Activated CD4-positive, alpha-beta T cell treated with anti-CD3 and anti-CD28 coated beads for 36 hours (primary cell): ENCODE measurements at regions not wholly inside any gene's neighbourhood (a gene's known extent, or its start where the extent isn't known, plus 50 kb on each side); places are given as distances from the start of the nearest gene placed in this dataset.
"Not testable (repeated sequence)": the region's sequence is repeated elsewhere in the genome, so short reads cannot be mapped to it uniquely, and the experiment has no call there.

ENCODE experiments used
- ATAC-seq: fragments of 200-7000 bp; cut with Tn5 transposase; one replicate; pipeline ENCODE4 v1.10.0; 2021; ENCODE audit warnings: mild to moderate bottlenecking, moderate library complexity
- CTCF ChIA-PET: fragments of 350-600 bp; sonication (Branson Sonifier 250); formaldehyde crosslinking; loops from one replicate; lab custom pipeline; 2021; ENCODE audit warnings: antibody characterized with exemption; lab: Charles Lee
- POLR2A ChIA-PET: fragments of 350-600 bp; sonication (Branson Sonifier 250); formaldehyde crosslinking; loops from one replicate; lab custom pipeline; 2021; ENCODE audit warnings: antibody characterized with exemption, inconsistent platforms; lab: Charles Lee
- DNase-seq: peaks from one replicate; pipeline ENCODE4 v3.0.0-alpha.2; 2020
- H3K27ac Mint-ChIP-seq: one replicate; pipeline ENCODE4 v1.8.0; 2021; ENCODE audit warnings: mixed read lengths
- H3K27me3 Mint-ChIP-seq: one replicate; pipeline ENCODE4 v1.8.0; 2021; ENCODE audit warnings: mixed read lengths
- H3K36me3 Mint-ChIP-seq: one replicate; pipeline ENCODE4 v1.8.0; 2021; ENCODE audit warnings: low read depth, mixed read lengths
- H3K4me1 Mint-ChIP-seq: one replicate; pipeline ENCODE4 v1.8.0; 2021; ENCODE audit warnings: mixed read lengths
- H3K4me3 Mint-ChIP-seq: one replicate; pipeline ENCODE4 v1.8.0; 2021; ENCODE audit warnings: mild to moderate bottlenecking, moderate library complexity, mixed read lengths
- H3K9me3 Mint-ChIP-seq: one replicate; pipeline ENCODE4 v1.8.0; 2021; ENCODE audit warnings: low read depth, mixed read lengths
- intact Hi-C, 2 experiments: fragments of 100-400 bp; cut with DNase I in 1 of 2; cut with micrococcal nuclease in 1 of 2; formaldehyde crosslinking; loops; one replicate each; pipeline versions ENCODE4 v1.14.2 to v1.15.1; 2022 to 2024; cut with DNase I, micrococcal nuclease

GRCh38 chr2:160570376-160570775, 76.8 kb upstream of the RBMS1 start:
- ChIA-PET POLR2A (no interaction called here), CTCF (interaction anchor here (1.6 kb wide), 1 partner anchor 24 kb away, joined by 3 read pairs; no protein-coding TSS in a partner anchor)
- no peak for ATAC-seq
- no peaks in the 10 kb centered on the region for H3K27me3 Mint-ChIP-seq
- no peak for DNase-seq
- no peaks in the 10 kb centered on the region for H3K36me3 Mint-ChIP-seq
- no peak overlapping the region for H3K4me3 Mint-ChIP-seq
- intact Hi-C loops = no loop called here
- no peaks in the 10 kb centered on the region for H3K9me3 Mint-ChIP-seq
- no peak overlapping the region for H3K27ac Mint-ChIP-seq
- no peaks in the 10 kb centered on the region for H3K4me1 Mint-ChIP-seq

- Mint-ChIP-seq H3K4me3 (no peak overlapping the region), H3K9me3 (no peaks in the 10 kb centered on the region), H3K27me3 (no peaks in the 10 kb centered on the region), H3K4me1 (no peaks in the 10 kb centered on the region), H3K27ac (no peak overlapping the region), H3K36me3 (no peaks in the 10 kb centered on the region)
- ChIA-PET POLR2A (no interaction called here), CTCF (no interaction called here)
- intact Hi-C loops = no loop called here
- ATAC-seq (peak; percentile 64), DNase-seq (no peak)
Measured at GRCh38 chr2:160574468-160575140, 81.0 kb upstream of the RBMS1 start.

GRCh38 chr2:160575368-160575767, 81.8 kb upstream of the RBMS1 start:
- Mint-ChIP-seq H3K4me1 (no peaks in the 10 kb centered on the region), H3K4me3 (no peak overlapping the region), H3K9me3 (no peaks in the 10 kb centered on the region), H3K27me3 (no peaks in the 10 kb centered on the region), H3K27ac (no peak overlapping the region), H3K36me3 (no peaks in the 10 kb centered on the region)
- ATAC-seq (no peak), DNase-seq (no peak)
- intact Hi-C loops = no loop called here
- CTCF ChIA-PET = no interaction called here
- POLR2A ChIA-PET = interaction anchor here (0.6 kb wide), 1 partner anchor 100 kb away, joined by 3 read pairs; no protein-coding TSS in a partner anchor

- H3K27me3 Mint-ChIP-seq = no peaks in the 10 kb centered on the region
- intact Hi-C loops = no loop called here
- no peak overlapping the region for H3K4me3 Mint-ChIP-seq
- H3K9me3 Mint-ChIP-seq = no peaks in the 10 kb centered on the region
- no peaks in the 10 kb centered on the region for H3K36me3 Mint-ChIP-seq
- ATAC-seq = no peak
- ChIA-PET POLR2A (no interaction called here), CTCF (interaction anchor here (0.6 to 0.8 kb wide), 2 partner anchors 9 to 52 kb away, joined by 3 read pairs; no protein-coding TSS in a partner anchor)
- H3K4me1 Mint-ChIP-seq = no peaks in the 10 kb centered on the region
- H3K27ac Mint-ChIP-seq = no peak overlapping the region
- DNase-seq = peak; percentile 4
Measured at GRCh38 chr2:160576054-160576499, 82.5 kb upstream of the RBMS1 start.

- H3K27ac Mint-ChIP-seq, intact Hi-C loops, H3K36me3 Mint-ChIP-seq, DNase-seq, CTCF ChIA-PET, H3K4me3 Mint-ChIP-seq, ATAC-seq, H3K9me3 Mint-ChIP-seq, H3K27me3 Mint-ChIP-seq, H3K4me1 Mint-ChIP-seq: not testable (repeated sequence)
- POLR2A ChIA-PET = interaction anchor here (0.6 kb wide), 1 partner anchor 85 kb away, joined by 6 read pairs; no protein-coding TSS in a partner anchor
Measured at GRCh38 chr2:160577081-160577480, 83.5 kb upstream of the RBMS1 start.

GRCh38 chr2:160581035-160581434, 87.4 kb upstream of the RBMS1 start:
- H3K27ac Mint-ChIP-seq = no peak overlapping the region
- ATAC-seq = no peak
- no peaks in the 10 kb centered on the region for H3K9me3 Mint-ChIP-seq
- DNase-seq = no peak
- H3K27me3 Mint-ChIP-seq = no peaks in the 10 kb centered on the region
- CTCF ChIA-PET = interaction anchor here (0.6 to 1.0 kb wide), 2 partner anchors 162 to 167 kb away, joined by 3 to 5 read pairs; no protein-coding TSS in a partner anchor
- POLR2A ChIA-PET = no interaction called here
- intact Hi-C loops = no loop called here
- no peaks in the 10 kb centered on the region for H3K36me3 Mint-ChIP-seq
- peaks cover 6% of the 10 kb centered on the region for H3K4me1 Mint-ChIP-seq
- H3K4me3 Mint-ChIP-seq = no peak overlapping the region

- DNase-seq = peak; percentile 10
- CTCF ChIA-PET = interaction anchor here (0.7 to 1.0 kb wide), 2 partner anchors 17 to 167 kb away, joined by 3 to 5 read pairs; no protein-coding TSS in a partner anchor
- POLR2A ChIA-PET = no interaction called here
- intact Hi-C loops = no loop called here
- Mint-ChIP-seq H3K27me3 (no peaks in the 10 kb centered on the region), H3K9me3 (no peaks in the 10 kb centered on the region), H3K27ac (no peak overlapping the region), H3K36me3 (no peaks in the 10 kb centered on the region), H3K4me3 (no peak overlapping the region), H3K4me1 (peaks cover 7% of the 10 kb centered on the region)
- no peak for ATAC-seq
Measured at GRCh38 chr2:160581448-160581847, 87.8 kb upstream of the RBMS1 start.

GRCh38 chr2:160582081-160582480, 88.5 kb upstream of the RBMS1 start:
- ChIA-PET POLR2A (no interaction called here), CTCF (interaction anchor here (0.6 to 1.0 kb wide), 4 partner anchors 18 to 438 kb away, joined by 3 to 5 read pairs (median 4); no protein-coding TSS in a partner anchor)
- peaks cover 7% of the 10 kb centered on the region for H3K4me1 Mint-ChIP-seq
- no peak for DNase-seq
- H3K27ac Mint-ChIP-seq = no peak overlapping the region
- H3K4me3 Mint-ChIP-seq = no peak overlapping the region
- no peaks in the 10 kb centered on the region for H3K36me3 Mint-ChIP-seq
- no peak for ATAC-seq
- intact Hi-C loops = no loop called here
- no peaks in the 10 kb centered on the region for H3K27me3 Mint-ChIP-seq
- H3K9me3 Mint-ChIP-seq = no peaks in the 10 kb centered on the region

GRCh38 chr2:160582490-160583145, 89.0 kb upstream of the RBMS1 start:
- intact Hi-C loops = no loop called here
- no peak overlapping the region for H3K4me3 Mint-ChIP-seq

GRCh38 chr2:160583146-160583535, 89.5 kb upstream of the RBMS1 start:
- DNase-seq (no peak), ATAC-seq (no peak)
- ChIA-PET CTCF (interaction anchor here (0.6 to 0.7 kb wide), 2 partner anchors 180 to 373 kb away, joined by 3 read pairs; no protein-coding TSS in a partner anchor), POLR2A (interaction anchor here (0.6 kb wide), 1 partner anchor 286 kb away, joined by 3 read pairs; no protein-coding TSS in a partner anchor)
- Mint-ChIP-seq H3K36me3 (no peaks in the 10 kb centered on the region), H3K4me1 (peaks cover 7% of the 10 kb centered on the region), H3K27me3 (no peaks in the 10 kb centered on the region), H3K27ac (no peak overlapping the region), H3K4me3 (no peak overlapping the region), H3K9me3 (no peaks in the 10 kb centered on the region)
- intact Hi-C loops = no loop called here

More at GRCh38 chr2:160582490-160583145, 89.0 kb upstream of the RBMS1 start:
- no peaks in the 10 kb centered on the region for H3K9me3 Mint-ChIP-seq
- no peak overlapping the region for H3K27ac Mint-ChIP-seq
- DNase-seq (no peak), ATAC-seq (no peak)
- H3K4me1 Mint-ChIP-seq = peaks cover 7% of the 10 kb centered on the region
- CTCF ChIA-PET = interaction anchor here (0.6 to 0.7 kb wide), 4 partner anchors 24 to 438 kb away, joined by 3 to 4 read pairs (median 3); no protein-coding TSS in a partner anchor
- H3K27me3 Mint-ChIP-seq = no peaks in the 10 kb centered on the region
- H3K36me3 Mint-ChIP-seq = no peaks in the 10 kb centered on the region
- POLR2A ChIA-PET = interaction anchor here (0.6 kb wide), 1 partner anchor 286 kb away, joined by 3 read pairs; no protein-coding TSS in a partner anchor

- intact Hi-C loops = no loop called here
- Mint-ChIP-seq H3K4me3 (no peak overlapping the region), H3K27ac (no peak overlapping the region), H3K27me3 (no peaks in the 10 kb centered on the region), H3K36me3 (no peaks in the 10 kb centered on the region), H3K9me3 (no peaks in the 10 kb centered on the region), H3K4me1 (peaks cover 7% of the 10 kb centered on the region)
- ChIA-PET POLR2A (interaction anchor here (0.6 kb wide), 1 partner anchor 1188 kb away, joined by 4 read pairs; no protein-coding TSS in a partner anchor), CTCF (no interaction called here)
- ATAC-seq (no peak), DNase-seq (no peak)
Measured at GRCh38 chr2:160583813-160584537, 90.4 kb upstream of the RBMS1 start.
